DOHH2 (cell line): ENCODE measurements at regions not wholly inside any gene's neighbourhood (a gene's known extent, or its start where the extent isn't known, plus 50 kb on each side); places are given as distances from the start of the nearest gene placed in this dataset.

Experiments
- H3F3A ChIP-seq: fragments of 200-600 bp; sonication (generic), shearing (Covaris generic); 2 replicates; pipeline ENCODE4 v1.6.0; 2016; ENCODE audit warnings: antibody characterized with exemption, mild to moderate bottlenecking; ENCODE audit not compliant: control insufficient read depth, insufficient read depth
- H3K27ac ChIP-seq: fragments of 200-600 bp; sonication (generic); 2 replicates; pipeline ENCODE4 v1.5.1; 2014; ENCODE audit warnings: low read depth, mild to moderate bottlenecking, low read length, moderate library complexity
- H3K27me3 ChIP-seq: fragments of 200-600 bp; sonication (generic); 2 replicates; pipeline ENCODE4 v1.6.1; 2014; ENCODE audit warnings: mild to moderate bottlenecking, low read length, mixed read lengths; ENCODE audit not compliant: control insufficient read depth
- H3K36me3 ChIP-seq: fragments of 200-600 bp; sonication (generic); 2 replicates; pipeline ENCODE4 v1.6.1; 2014; ENCODE audit warnings: mild to moderate bottlenecking, low read length, moderate library complexity, mixed read lengths; ENCODE audit not compliant: control insufficient read depth
- H3K4me1 ChIP-seq: fragments of 200-600 bp; sonication (generic); 2 replicates; pipeline ENCODE4 v1.6.1; 2014; ENCODE audit warnings: mild to moderate bottlenecking, low read length, mixed read lengths; ENCODE audit not compliant: control insufficient read depth
- H3K4me2 ChIP-seq: fragments of 200-600 bp; sonication (generic); 2 replicates; pipeline ENCODE4 v1.6.0; 2014; ENCODE audit warnings: mild to moderate bottlenecking, low read length, moderate library complexity
- H3K4me3 ChIP-seq: fragments of 200-600 bp; sonication (generic); 2 replicates; pipeline ENCODE4 v1.5.1; 2014; ENCODE audit warnings: mild to moderate bottlenecking, low read length, mixed read lengths
- H3K79me2 ChIP-seq: fragments of 200-600 bp; sonication (generic); 2 replicates; pipeline ENCODE4 v1.6.1; 2014; ENCODE audit warnings: mild to moderate bottlenecking, low read length, mixed read lengths; ENCODE audit not compliant: control insufficient read depth
- H3K9me2 ChIP-seq: fragments of 200-600 bp; sonication (generic); replicated peaks from 2 replicates; pipeline ENCODE4 v1.6.1; 2014; ENCODE audit warnings: mild to moderate bottlenecking, low read length, mixed read lengths; ENCODE audit not compliant: control insufficient read depth
- H3K9me3 ChIP-seq: fragments of 200-600 bp; sonication (generic); 2 replicates; pipeline ENCODE4 v1.6.1; 2014; ENCODE audit warnings: antibody characterized with exemption, low read length, mixed read lengths; ENCODE audit not compliant: control insufficient read depth, insufficient read depth
- H4K20me1 ChIP-seq: fragments of 200-600 bp; sonication (generic); 2 replicates; pipeline ENCODE4 v1.6.0; 2014; ENCODE audit warnings: low read depth, mild to moderate bottlenecking, antibody characterized with exemption, low read length, moderate library complexity; ENCODE audit not compliant: control insufficient read depth, insufficient read depth
- CTCF ChIP-seq: fragments of 200-600 bp; sonication (generic); IDR thresholded peaks from one replicate; pipeline ENCODE4 v1.5.1; 2014; ENCODE audit warnings: antibody characterized with exemption, mild to moderate bottlenecking, low read depth, low read length; ENCODE audit not compliant: poor library complexity, severe bottlenecking
- EZH2phosphoT487 ChIP-seq: fragments of 200-600 bp; sonication (generic); IDR thresholded peaks from 2 replicates; pipeline ENCODE4 v1.6.1; 2017; ENCODE audit warnings: borderline replicate concordance, mild to moderate bottlenecking, antibody characterized with exemption, low read length, moderate library complexity, mixed read lengths

DNA sequence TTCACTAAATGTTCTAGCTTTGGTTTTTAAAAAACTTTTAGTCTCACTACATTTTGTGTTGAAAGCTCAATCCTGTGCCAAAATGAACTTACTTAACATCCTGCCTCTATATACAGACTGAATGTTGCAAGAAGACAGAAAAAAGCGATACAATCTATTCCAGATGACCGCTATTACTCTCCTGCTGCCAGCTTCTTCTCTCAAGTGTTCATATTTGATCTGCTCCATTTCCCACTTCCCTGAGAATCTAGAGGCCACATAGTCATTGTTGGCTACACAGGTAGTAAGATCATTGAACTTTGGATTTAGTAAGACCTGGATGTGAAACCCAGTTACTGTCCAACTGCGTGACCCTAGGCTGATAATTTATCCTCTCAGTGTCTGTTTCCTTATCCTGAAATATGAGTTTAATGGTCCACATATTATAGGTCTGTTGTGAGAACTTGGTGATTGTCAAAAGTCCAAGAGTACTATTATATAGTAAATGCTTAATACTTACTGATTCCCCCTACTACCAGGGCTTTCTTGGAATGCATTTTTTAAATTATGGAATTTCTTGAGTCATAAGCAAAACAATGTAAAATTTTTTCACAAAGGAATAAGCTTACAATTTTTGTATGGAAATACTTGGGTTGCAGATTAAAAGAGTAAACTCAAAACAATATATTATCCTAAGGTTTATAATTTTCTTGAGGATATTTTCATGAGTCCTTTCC, 976.8 kb upstream of the ADGRL3 start:
- H3F3A ChIP-seq = no peaks in the 10 kb centered on the region
- H3K9me2 ChIP-seq = no peaks in the 10 kb centered on the region
- no peaks in the 10 kb centered on the region for H3K36me3 ChIP-seq
- no peaks in the 10 kb centered on the region for H3K9me3 ChIP-seq
- no peaks in the 10 kb centered on the region for H3K27me3 ChIP-seq
- no peak overlapping the region for H3K27ac ChIP-seq
- H3K4me3 ChIP-seq = no peak overlapping the region
- H3K4me2 ChIP-seq = no peak overlapping the region
- H3K79me2 ChIP-seq = no peaks in the 10 kb centered on the region
- no peaks in the 10 kb centered on the region for H3K4me1 ChIP-seq
- TF ChIP-seq CTCF (no peak), EZH2phosphoT487 (no peak)
- no peaks in the 10 kb centered on the region for H4K20me1 ChIP-seq

- Histone ChIP-seq H3K27ac (no peak overlapping the region), H3K4me2 (no peak overlapping the region), H3K79me2 (no peaks in the 10 kb centered on the region), H3K9me3 (no peaks in the 10 kb centered on the region), H3K27me3 (no peaks in the 10 kb centered on the region), H3K4me3 (no peak overlapping the region), H3K36me3 (no peaks in the 10 kb centered on the region), H3K4me1 (no peaks in the 10 kb centered on the region), H4K20me1 (no peaks in the 10 kb centered on the region), H3K9me2 (no peaks in the 10 kb centered on the region), H3F3A (no peaks in the 10 kb centered on the region)
- no peak for TF ChIP-seq CTCF
- TF ChIP-seq EZH2phosphoT487 = no peak
These were observed 958.3 kb upstream of the ADGRL3 start for GRCh38 chr4:60241866-60242265.

- H4K20me1 ChIP-seq = no peaks in the 10 kb centered on the region
- H3K27ac ChIP-seq = no peak overlapping the region
- H3K4me2 ChIP-seq = no peak overlapping the region
- TF ChIP-seq CTCF = no peak
- no peak overlapping the region for H3K4me3 ChIP-seq
- no peaks in the 10 kb centered on the region for H3K79me2 ChIP-seq
- no peaks in the 10 kb centered on the region for H3K4me1 ChIP-seq
- no peaks in the 10 kb centered on the region for H3F3A ChIP-seq
- H3K9me2 ChIP-seq = no peaks in the 10 kb centered on the region
- H3K27me3 ChIP-seq = no peaks in the 10 kb centered on the region
- H3K36me3 ChIP-seq = no peaks in the 10 kb centered on the region
- H3K9me3 ChIP-seq = no peaks in the 10 kb centered on the region
These were observed 950.3 kb upstream of the ADGRL3 start for GRCh38 chr4:60249784-60250183.
